MM.1S (cell line): ENCODE measurements at regions not wholly inside any gene's neighbourhood (a gene's known extent, or its start where the extent isn't known, plus 50 kb on each side); places are given as distances from the start of the nearest gene placed in this dataset.

Experiments
- DNase-seq: peaks from one replicate; pipeline ENCODE4 v3.0.0-alpha.2; 2015
- H2AFZ ChIP-seq: fragments of 300-600 bp; sonication (generic); 2 replicates; pipeline ENCODE4 v1.6.0; 2016; ENCODE audit warnings: antibody characterized with exemption, low read length
- H3F3A ChIP-seq: fragments of 300-600 bp; sonication (generic); 2 replicates; pipeline ENCODE4 v1.6.1; 2016; ENCODE audit warnings: mild to moderate bottlenecking, antibody characterized with exemption, low read length, moderate library complexity, mixed read lengths; ENCODE audit not compliant: insufficient read depth
- H3K27ac ChIP-seq: fragments of 300-600 bp; sonication (generic); 2 replicates; pipeline ENCODE4 v1.5.1; 2016; ENCODE audit warnings: mild to moderate bottlenecking, low read length
- H3K27me3 ChIP-seq: fragments of 300-600 bp; sonication (generic); replicated peaks from 2 replicates; pipeline ENCODE4 v1.6.0; 2016; ENCODE audit warnings: low read length; ENCODE audit not compliant: insufficient read depth
- H3K36me3 ChIP-seq: fragments of 300-600 bp; sonication (generic); replicated peaks from 2 replicates; pipeline ENCODE4 v1.6.1; 2016; ENCODE audit warnings: mild to moderate bottlenecking, low read length, mixed read lengths; ENCODE audit not compliant: insufficient read depth
- H3K4me1 ChIP-seq: fragments of 300-600 bp; sonication (generic); 2 replicates; pipeline ENCODE4 v1.6.1; 2016; ENCODE audit warnings: low read length, mixed read lengths
- H3K4me2 ChIP-seq: fragments of 300-600 bp; sonication (generic); 2 replicates; pipeline ENCODE4 v1.6.0; 2016; ENCODE audit warnings: low read depth, low read length
- H3K4me3 ChIP-seq: fragments of 300-600 bp; sonication (generic); 2 replicates; pipeline ENCODE4 v1.5.1; 2016; ENCODE audit warnings: low read length, mixed read lengths
- H3K79me2 ChIP-seq: fragments of 300-600 bp; sonication (generic); 2 replicates; pipeline ENCODE4 v1.6.1; 2016; ENCODE audit warnings: mixed run types, low read length, mixed read lengths
- H3K9ac ChIP-seq: fragments of 300-600 bp; sonication (generic); 2 replicates; pipeline ENCODE4 v1.6.1; 2016; ENCODE audit warnings: low read length, mixed read lengths
- H3K9me2 ChIP-seq: fragments of 300-600 bp; sonication (generic); replicated peaks from 2 replicates; pipeline ENCODE4 v1.6.1; 2016; ENCODE audit warnings: mild to moderate bottlenecking, low read length, mixed read lengths; ENCODE audit not compliant: insufficient read depth
- H3K9me3 ChIP-seq: fragments of 300-600 bp; sonication (generic); replicated peaks from 2 replicates; pipeline ENCODE4 v1.6.1; 2016; ENCODE audit warnings: mild to moderate bottlenecking, low read length, mixed read lengths; ENCODE audit not compliant: insufficient read depth
- H4K20me1 ChIP-seq: fragments of 300-600 bp; sonication (generic); 2 replicates; pipeline ENCODE4 v1.6.1; 2016; ENCODE audit warnings: mild to moderate bottlenecking, low read length, moderate library complexity, mixed read lengths; ENCODE audit not compliant: insufficient read depth
- EZH2 ChIP-seq: fragments of 300-600 bp; sonication (generic); optimal IDR thresholded peaks from 2 replicates; pipeline ENCODE3; 2017; ENCODE audit warnings: low read depth, mild to moderate bottlenecking, antibody characterized with exemption, low read length, mixed read lengths
- EZH2phosphoT487 ChIP-seq: fragments of 300-600 bp; sonication (generic); IDR thresholded peaks from 2 replicates; pipeline ENCODE4 v1.6.1; 2018; ENCODE audit warnings: antibody characterized with exemption, low read length
- TF ChIP-seq, protein P1 (sequence below): fragments of 300-600 bp; sonication (generic); IDR thresholded peaks from 2 replicates; pipeline ENCODE4 v1.5.1; 2016; ENCODE audit warnings: antibody characterized with exemption, low read length, mixed read lengths

DNA sequence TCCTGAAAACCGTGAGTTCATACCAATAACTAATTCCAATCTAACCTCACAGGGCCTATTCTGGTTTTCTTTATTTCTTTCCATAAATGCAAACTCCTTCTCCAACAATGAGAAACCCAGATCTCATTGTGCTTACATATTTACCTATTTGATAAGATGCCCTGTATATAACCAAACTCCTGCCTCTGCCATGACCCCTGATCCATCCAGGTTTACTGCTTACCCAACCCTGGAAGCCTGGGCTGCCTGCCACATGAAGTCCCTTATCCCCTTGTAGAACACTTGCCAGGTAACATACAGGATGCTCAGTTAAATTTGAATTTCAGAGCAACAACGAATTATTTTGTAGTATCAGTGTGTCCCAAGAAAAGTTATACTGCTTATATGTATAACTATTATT, 766.1 kb downstream of the LTN1 start:
- H3K27me3 ChIP-seq, result no peaks in the 10 kb centered on the region
- TF ChIP-seq EZH2 (no peak), EZH2phosphoT487 (no peak)
- TF ChIP-seq, protein P1, sequence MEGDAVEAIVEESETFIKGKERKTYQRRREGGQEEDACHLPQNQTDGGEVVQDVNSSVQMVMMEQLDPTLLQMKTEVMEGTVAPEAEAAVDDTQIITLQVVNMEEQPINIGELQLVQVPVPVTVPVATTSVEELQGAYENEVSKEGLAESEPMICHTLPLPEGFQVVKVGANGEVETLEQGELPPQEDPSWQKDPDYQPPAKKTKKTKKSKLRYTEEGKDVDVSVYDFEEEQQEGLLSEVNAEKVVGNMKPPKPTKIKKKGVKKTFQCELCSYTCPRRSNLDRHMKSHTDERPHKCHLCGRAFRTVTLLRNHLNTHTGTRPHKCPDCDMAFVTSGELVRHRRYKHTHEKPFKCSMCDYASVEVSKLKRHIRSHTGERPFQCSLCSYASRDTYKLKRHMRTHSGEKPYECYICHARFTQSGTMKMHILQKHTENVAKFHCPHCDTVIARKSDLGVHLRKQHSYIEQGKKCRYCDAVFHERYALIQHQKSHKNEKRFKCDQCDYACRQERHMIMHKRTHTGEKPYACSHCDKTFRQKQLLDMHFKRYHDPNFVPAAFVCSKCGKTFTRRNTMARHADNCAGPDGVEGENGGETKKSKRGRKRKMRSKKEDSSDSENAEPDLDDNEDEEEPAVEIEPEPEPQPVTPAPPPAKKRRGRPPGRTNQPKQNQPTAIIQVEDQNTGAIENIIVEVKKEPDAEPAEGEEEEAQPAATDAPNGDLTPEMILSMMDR, result no peak
- no peaks in the 10 kb centered on the region for H3K36me3 ChIP-seq
- H3K9me2 ChIP-seq, result no peaks in the 10 kb centered on the region
- H3F3A ChIP-seq, result no peaks in the 10 kb centered on the region
- no peak overlapping the region for H3K4me3 ChIP-seq
- no peak overlapping the region for H3K9ac ChIP-seq
- DNase-seq, result no peak
- no peak overlapping the region for H2AFZ ChIP-seq
- H3K9me3 ChIP-seq, result no peaks in the 10 kb centered on the region
- H3K4me1 ChIP-seq, result no peaks in the 10 kb centered on the region
- H4K20me1 ChIP-seq, result no peaks in the 10 kb centered on the region
- H3K4me2 ChIP-seq, result no peak overlapping the region
- no peak overlapping the region for H3K27ac ChIP-seq
- no peaks in the 10 kb centered on the region for H3K79me2 ChIP-seq

DNA sequence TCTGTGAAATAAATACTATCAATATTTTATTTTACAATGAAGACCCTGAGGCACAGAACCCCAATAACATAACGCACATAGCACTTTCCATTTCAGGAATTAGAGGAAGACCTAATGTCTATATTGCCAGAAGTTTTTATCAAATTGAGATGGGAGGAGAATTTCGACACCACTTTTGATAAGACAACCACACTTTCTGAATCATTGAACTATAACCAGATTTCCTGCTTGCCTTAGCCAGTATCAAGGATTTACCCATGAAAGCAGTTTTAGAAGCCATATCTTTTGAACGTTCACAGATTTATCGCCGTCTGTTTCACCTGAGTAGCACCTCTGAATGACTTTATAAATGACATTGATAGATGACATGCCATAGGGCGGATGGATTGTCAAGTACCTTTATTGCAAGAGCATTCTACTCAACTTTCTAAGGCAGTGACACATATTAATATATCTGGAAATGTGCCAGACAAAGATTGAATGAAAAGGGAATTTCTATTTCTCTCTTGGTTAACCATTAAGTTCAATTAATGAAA, 768.4 kb downstream of the LTN1 start:
- no peak for DNase-seq
- no peaks in the 10 kb centered on the region for H4K20me1 ChIP-seq
- no peak overlapping the region for H3K4me2 ChIP-seq
- H3F3A ChIP-seq, result no peaks in the 10 kb centered on the region
- H3K27me3 ChIP-seq, result no peaks in the 10 kb centered on the region
- TF ChIP-seq EZH2 (no peak), EZH2phosphoT487 (no peak)
- TF ChIP-seq, protein P1, result no peak
- no peak overlapping the region for H3K4me3 ChIP-seq
- H3K9ac ChIP-seq, result no peak overlapping the region
- no peak overlapping the region for H2AFZ ChIP-seq
- H3K9me2 ChIP-seq, result no peaks in the 10 kb centered on the region
- H3K79me2 ChIP-seq, result no peaks in the 10 kb centered on the region
- no peaks in the 10 kb centered on the region for H3K9me3 ChIP-seq
- no peak overlapping the region for H3K27ac ChIP-seq
- H3K4me1 ChIP-seq, result no peaks in the 10 kb centered on the region
- no peaks in the 10 kb centered on the region for H3K36me3 ChIP-seq

DNA sequence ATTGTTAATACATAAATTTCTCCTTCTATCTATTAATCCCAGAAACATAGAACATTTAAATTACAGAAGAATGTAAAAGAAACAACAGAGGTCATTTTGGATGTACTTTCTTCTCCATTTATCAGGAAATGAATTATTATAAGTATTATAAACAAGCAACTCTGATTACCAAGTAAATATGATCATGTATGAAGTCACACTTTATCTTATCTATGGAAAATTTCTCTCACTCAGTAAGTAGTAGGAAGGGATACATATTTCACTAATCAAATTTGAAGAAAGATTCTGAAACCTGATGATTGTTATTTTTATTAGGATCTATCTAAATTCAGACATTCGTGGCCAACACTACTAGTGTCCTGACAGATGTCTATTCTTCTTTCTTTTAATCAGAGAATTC, 770.7 kb downstream of the LTN1 start:
- no peak for TF ChIP-seq EZH2phosphoT487
- TF ChIP-seq, protein P1, result no peak
- TF ChIP-seq EZH2, result no peak
- DNase-seq, result no peak
- Histone ChIP-seq H2AFZ (no peak overlapping the region), H3K4me3 (no peak overlapping the region), H3K4me1 (no peaks in the 10 kb centered on the region), H3K9me2 (no peaks in the 10 kb centered on the region), H3K27me3 (no peaks in the 10 kb centered on the region), H3K9me3 (no peaks in the 10 kb centered on the region), H3K9ac (no peak overlapping the region), H3K79me2 (no peaks in the 10 kb centered on the region), H3K27ac (no peak overlapping the region), H3K36me3 (no peaks in the 10 kb centered on the region), H3K4me2 (no peak overlapping the region), H4K20me1 (no peaks in the 10 kb centered on the region), H3F3A (no peaks in the 10 kb centered on the region)
